ENCODE measurements at regions not wholly inside any gene's neighbourhood (a gene's known extent, or its start where the extent isn't known, plus 50 kb on each side); places are given as distances from the start of the nearest gene placed in this dataset.

DNA sequence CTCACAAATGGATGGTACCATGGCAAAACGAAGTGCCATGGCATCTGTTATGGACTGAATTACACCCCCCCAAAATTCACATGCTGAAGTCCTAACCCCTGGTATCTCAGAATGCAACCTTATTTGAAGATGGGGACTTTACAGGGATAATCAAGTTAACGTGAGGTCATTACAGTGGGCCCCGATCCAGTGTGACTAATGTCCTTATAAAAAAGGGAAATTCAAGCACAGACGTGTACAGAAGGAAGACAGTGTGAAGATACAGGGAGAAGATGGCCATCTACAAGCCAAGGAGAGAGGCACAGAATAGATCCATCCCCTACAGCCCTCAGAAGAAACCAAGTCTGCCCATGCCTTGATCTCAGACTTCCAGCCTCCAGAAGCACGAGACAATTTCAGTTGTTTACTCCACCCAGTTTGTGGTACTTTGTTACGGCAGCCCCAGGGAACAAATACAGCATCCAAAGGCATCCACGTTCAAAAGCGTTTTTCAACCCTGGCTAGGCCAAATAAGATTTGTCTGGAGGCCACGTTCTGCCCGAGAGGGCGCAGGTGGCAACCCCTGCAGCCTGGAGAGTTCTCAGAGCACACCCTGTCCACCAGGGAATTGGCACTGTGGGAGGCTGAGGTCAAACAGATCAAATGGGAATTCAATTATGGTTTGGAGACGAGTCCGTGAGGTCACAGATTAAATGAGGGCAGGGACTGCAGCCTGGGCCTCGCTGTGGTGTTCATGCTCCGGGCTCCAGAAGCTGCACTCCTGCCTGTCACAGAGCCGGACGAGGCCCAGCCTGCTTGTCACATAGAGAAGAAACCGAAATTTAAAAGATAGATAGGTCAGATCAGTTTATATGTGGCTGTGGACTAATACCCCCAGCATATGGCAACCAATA is 494.8 kb downstream of the SHQ1 start:
- TF ChIP-seq EZH2phosphoT487 (IDR thresholded peaks at IDR 0.05), result no peak
- TF ChIP-seq EZH2 (IDR thresholded peaks at IDR 0.05), result no peak
